Aorta (tissue), 5 donors: ENCODE measurements at regions not wholly inside any gene's neighbourhood (a gene's known extent, or its start where the extent isn't known, plus 50 kb on each side); places are given as distances from the start of the nearest gene placed in this dataset.
"Not testable (repeated sequence)": the region's sequence is repeated elsewhere in the genome, so short reads cannot be mapped to it uniquely, and the experiment has no call there.

Experiments
- ATAC-seq: fragments of 200-7000 bp; cut with Tn5 transposase; one replicate; pipeline ENCODE4 v1.9.1; 2022; ENCODE audit warnings: moderate library complexity; ENCODE audit not compliant: low FRiP score
- DNase-seq, 2 donors: peaks; one replicate each; pipeline ENCODE4 v3.0.0-alpha.2; 2020
- H3K27ac ChIP-seq, 2 donors: one replicate each; pipeline ENCODE4 v1.5.1; 2013; ENCODE audit warnings: low read length in 2 of 2, mild to moderate bottlenecking in 2 of 2, moderate library complexity in 2 of 2, control low read depth in 1 of 2, inconsistent platforms in 1 of 2, low read depth in 1 of 2
- H3K27me3 ChIP-seq, 2 donors: one replicate each; pipeline ENCODE4 v1.6.1; 2013; ENCODE audit warnings: control low read depth in 1 of 2, low read length in 1 of 2, mild to moderate bottlenecking in 1 of 2, moderate library complexity in 1 of 2; ENCODE audit not compliant: insufficient read depth in 2 of 2, control insufficient read depth in 1 of 2
- H3K36me3 ChIP-seq, 2 donors: one replicate each; pipeline ENCODE4 v1.6.1; 2013; ENCODE audit warnings: control low read depth in 1 of 2, low read length in 1 of 2, mild to moderate bottlenecking in 1 of 2; ENCODE audit not compliant: insufficient read depth in 2 of 2, control insufficient read depth in 1 of 2
- H3K4me1 ChIP-seq, 2 donors: one replicate each; pipeline ENCODE4 v1.6.1; 2013; ENCODE audit warnings: low read length in 2 of 2, control low read depth in 1 of 2, mild to moderate bottlenecking in 1 of 2, moderate library complexity in 1 of 2; ENCODE audit not compliant: insufficient read depth in 2 of 2, control insufficient read depth in 1 of 2
- H3K4me3 ChIP-seq, 2 donors: one replicate each; pipeline ENCODE4 v1.5.1; 2013; ENCODE audit warnings: low read length in 2 of 2, control low read depth in 1 of 2, mild to moderate bottlenecking in 1 of 2
- H3K9me3 ChIP-seq: one replicate; pipeline ENCODE4 v1.6.1; 2013; ENCODE audit warnings: mild to moderate bottlenecking, low read length; ENCODE audit not compliant: control insufficient read depth
- WGBS, 2 donors: extraction: QIAGEN DNeasy Blood & Tissue Kit; methylation state at CpG; one replicate each; pipeline ENCODE4 v1.1.7; 2013; 5-methylcytosine and 5-hydroxymethylcytosine counted together
- intact Hi-C, 2 donors: fragments of 100-400 bp; cut with DNase I; formaldehyde crosslinking; loops; one replicate each; pipeline versions ENCODE4 v1.14.2 to v1.15.0; 2022
- donor health status: healthy with polysubstance abuse.
- donor health status: Bipolar disorder and iron deficiency.
- donor health status: DM: no; HTN: no; CAD: no.
- donor health status: DM: no; HTN: no; CAD: no.
- donor health status: DM: yes; HTN: yes; CAD: no.

- Histone ChIP-seq H3K27me3 (no peaks in the 10 kb centered on the region), H3K36me3 (no peaks in the 10 kb centered on the region), H3K9me3 (no peaks in the 10 kb centered on the region), H3K4me3 (no peak overlapping the region), H3K27ac (no peak overlapping the region), H3K4me1 (no peaks in the 10 kb centered on the region)
- no peak for ATAC-seq
- no peak for DNase-seq
- 98 to 99% methylated on average over 4 of the region's 4 CpGs for WGBS, 2 donors
- intact Hi-C loops = no loop called here
Observed at GRCh38 chr11:33977676-33978075, 73.9 kb upstream of the CAPRIN1 start.

DNA sequence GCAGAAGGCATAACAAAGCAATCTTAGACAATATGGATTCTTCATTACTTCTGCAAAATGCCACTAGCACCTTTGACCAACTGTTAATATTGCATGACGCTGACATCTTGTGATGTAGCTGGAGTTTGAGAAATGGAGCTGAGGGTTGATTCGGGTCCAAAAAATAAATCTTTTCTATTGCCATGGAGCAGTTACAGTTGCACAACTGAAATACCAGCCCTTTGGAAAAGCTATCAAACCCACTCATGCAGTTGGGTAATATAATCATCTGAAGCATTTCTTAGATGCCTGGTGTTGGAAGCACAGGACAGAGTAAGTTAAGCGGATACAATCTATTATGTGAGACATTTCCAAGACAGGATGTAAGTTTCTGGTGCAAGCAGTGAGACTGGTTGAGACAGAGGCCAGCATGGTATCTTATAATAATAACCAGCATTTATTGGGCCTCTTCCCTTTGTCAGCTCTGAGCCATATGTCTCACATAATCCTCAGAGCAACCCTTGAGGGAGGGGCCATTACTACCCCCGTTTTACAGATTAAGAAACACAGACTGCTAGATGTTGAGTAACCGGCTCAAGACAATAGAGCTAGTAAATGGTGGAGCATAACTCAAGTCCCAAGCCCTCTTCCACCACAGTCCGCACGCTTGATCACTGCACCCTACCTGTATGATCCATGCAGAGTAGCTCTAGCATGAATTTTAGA lies 74.9 kb upstream of the CAPRIN1 start:
- H3K27me3 ChIP-seq = no peaks in the 10 kb centered on the region
- H3K36me3 ChIP-seq = no peaks in the 10 kb centered on the region
- WGBS, 2 donors = 71 to 77% methylated on average over 7 of the region's 7 CpGs
- no peak overlapping the region for H3K4me3 ChIP-seq
- H3K27ac ChIP-seq = no peak overlapping the region
- H3K9me3 ChIP-seq = no peaks in the 10 kb centered on the region
- no peak for DNase-seq
- intact Hi-C loops = no loop called here
- no peaks in the 10 kb centered on the region for H3K4me1 ChIP-seq
- no peak for ATAC-seq

- H3K27me3 ChIP-seq = no peaks in the 10 kb centered on the region
- H3K4me3 ChIP-seq = no peak overlapping the region
- no peak for ATAC-seq
- H3K27ac ChIP-seq = no peak overlapping the region
- 77% methylated on average over 4 of the region's 4 CpGs for WGBS, 2 donors
- no peaks in the 10 kb centered on the region for H3K36me3 ChIP-seq
- no peaks in the 10 kb centered on the region for H3K9me3 ChIP-seq
- H3K4me1 ChIP-seq = no peaks in the 10 kb centered on the region
- intact Hi-C loops = no loop called here
- DNase-seq = no peak
Observed at GRCh38 chr11:33974804-33975203, 76.7 kb upstream of the CAPRIN1 start.

DNA sequence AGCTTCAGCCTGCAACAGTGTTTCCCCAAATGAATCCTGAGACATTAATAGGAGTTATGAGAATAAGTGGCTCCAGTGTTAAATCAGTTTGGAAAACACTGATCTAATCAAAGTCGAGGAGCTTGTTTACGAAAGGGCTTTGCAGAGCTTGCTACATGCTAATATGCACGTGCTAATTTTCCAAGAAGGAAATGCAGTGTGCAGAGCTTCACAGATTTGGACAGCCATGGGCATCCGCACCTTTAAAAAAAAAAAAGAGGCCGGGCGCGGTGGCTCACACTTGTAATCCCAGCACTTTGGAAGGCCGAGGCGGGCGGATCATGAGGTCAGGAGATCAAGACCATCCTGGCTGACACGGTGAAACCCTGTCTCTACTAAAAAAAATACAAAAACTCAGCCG lies 79.7 kb upstream of the LMO2 start:
- H3K9me3 ChIP-seq, ATAC-seq, H3K27ac ChIP-seq, DNase-seq, H3K4me1 ChIP-seq, H3K36me3 ChIP-seq, H3K27me3 ChIP-seq, H3K4me3 ChIP-seq: not testable (repeated sequence)
- WGBS, 2 donors = 76 to 77% methylated on average over 9 to 12 of the region's 12 CpGs
- intact Hi-C loops = loop anchor here in 1 of 2 donors (1.0 kb wide), 1 partner anchor 113 kb away; no protein-coding TSS in a partner anchor

GRCh38 chr11:33970984-33971466 lies 79.1 kb upstream of the LMO2 start:
- DNase-seq (peak in 1 of 2 donors; percentile 65), ATAC-seq (peak; percentile 89)
- H3K9me3 ChIP-seq = no peaks in the 10 kb centered on the region
- H3K4me3 ChIP-seq = no peak overlapping the region
- no peaks in the 10 kb centered on the region for H3K36me3 ChIP-seq
- 19 to 24% methylated on average over 8 of the region's 8 CpGs for WGBS, 2 donors
- H3K27me3 ChIP-seq = no peaks in the 10 kb centered on the region
- intact Hi-C loops = loop anchor here in 1 of 2 donors (1.0 kb wide), 1 partner anchor 113 kb away; no protein-coding TSS in a partner anchor
- no peaks in the 10 kb centered on the region for H3K4me1 ChIP-seq
- H3K27ac ChIP-seq = no peak overlapping the region

- Histone ChIP-seq H3K4me1 (no peaks in the 10 kb centered on the region), H3K27ac (no peak overlapping the region), H3K4me3 (no peak overlapping the region), H3K27me3 (no peaks in the 10 kb centered on the region), H3K36me3 (no peaks in the 10 kb centered on the region), H3K9me3 (no peaks in the 10 kb centered on the region)
- 88 to 90% methylated on average over 6 of the region's 6 CpGs for WGBS, 2 donors
- ATAC-seq (no peak), DNase-seq (no peak)
- intact Hi-C loops = no loop called here
Observed at GRCh38 chr11:33967451-33967850, 75.6 kb upstream of the LMO2 start.

- Histone ChIP-seq H3K27ac (no peak overlapping the region), H3K27me3 (no peaks in the 10 kb centered on the region), H3K4me3 (no peak overlapping the region), H3K9me3 (no peaks in the 10 kb centered on the region), H3K36me3 (no peaks in the 10 kb centered on the region), H3K4me1 (no peaks in the 10 kb centered on the region)
- WGBS, 2 donors = 84 to 97% methylated on average over 1 of the region's 1 CpG
- ATAC-seq (no peak), DNase-seq (no peak)
- intact Hi-C loops = no loop called here
Observed at GRCh38 chr11:33965032-33965431, 73.2 kb upstream of the LMO2 start.

- ATAC-seq (no peak), DNase-seq (no peak)
- 90 to 91% methylated on average over 3 of the region's 3 CpGs for WGBS, 2 donors
- Histone ChIP-seq H3K27me3 (no peaks in the 10 kb centered on the region), H3K4me3 (no peak overlapping the region), H3K36me3 (no peaks in the 10 kb centered on the region), H3K4me1 (no peaks in the 10 kb centered on the region), H3K27ac (no peak overlapping the region), H3K9me3 (no peaks in the 10 kb centered on the region)
- intact Hi-C loops = no loop called here
Observed at GRCh38 chr11:33959855-33960400, 68.1 kb upstream of the LMO2 start.

GRCh38 chr11:33957304-33957917 lies 65.5 kb upstream of the LMO2 start:
- Histone ChIP-seq H3K27ac (no peak overlapping the region), H3K4me3 (no peak overlapping the region), H3K27me3 (no peaks in the 10 kb centered on the region), H3K9me3 (no peaks in the 10 kb centered on the region), H3K4me1 (no peaks in the 10 kb centered on the region), H3K36me3 (no peaks in the 10 kb centered on the region)
- WGBS, 2 donors = 84 to 85% methylated on average over 6 of the region's 6 CpGs
- ATAC-seq (no peak), DNase-seq (no peak)
- intact Hi-C loops = no loop called here
